HG02623 (cell line): ENCODE measurements at regions not wholly inside any gene's neighbourhood (a gene's known extent, or its start where the extent isn't known, plus 50 kb on each side); places are given as distances from the start of the nearest gene placed in this dataset.
"Not testable (repeated sequence)": the region's sequence is repeated elsewhere in the genome, so short reads cannot be mapped to it uniquely, and the experiment has no call there.

Experiments
- ATAC-seq: cut with Tn5 transposase; IDR thresholded peaks from one replicate; pipeline ENCODE4 v1.9.1; 2021; ENCODE audit warnings: moderate library complexity; ENCODE audit not compliant: unreplicated experiment

DNA sequence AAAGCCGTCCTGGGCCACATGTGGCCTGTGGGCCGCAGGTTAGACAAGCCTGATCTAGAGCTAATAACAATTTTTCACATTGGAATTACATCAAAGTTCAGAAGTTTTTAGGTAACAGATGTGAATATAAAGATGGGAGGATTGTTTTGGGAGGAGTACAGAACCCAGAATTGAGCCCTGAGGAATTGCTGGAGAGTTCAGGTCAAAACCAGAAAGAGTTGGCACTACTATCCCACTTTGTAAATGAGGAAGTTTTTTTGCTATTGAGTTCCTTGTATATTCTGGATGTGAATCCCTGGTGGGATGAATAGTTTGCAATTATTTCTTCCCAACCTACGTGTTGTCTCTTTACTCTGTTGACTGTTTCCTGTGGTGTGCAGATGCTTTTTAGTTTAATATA lies 109.5 kb upstream of the LIPC start:
- ATAC-seq: no peak

DNA sequence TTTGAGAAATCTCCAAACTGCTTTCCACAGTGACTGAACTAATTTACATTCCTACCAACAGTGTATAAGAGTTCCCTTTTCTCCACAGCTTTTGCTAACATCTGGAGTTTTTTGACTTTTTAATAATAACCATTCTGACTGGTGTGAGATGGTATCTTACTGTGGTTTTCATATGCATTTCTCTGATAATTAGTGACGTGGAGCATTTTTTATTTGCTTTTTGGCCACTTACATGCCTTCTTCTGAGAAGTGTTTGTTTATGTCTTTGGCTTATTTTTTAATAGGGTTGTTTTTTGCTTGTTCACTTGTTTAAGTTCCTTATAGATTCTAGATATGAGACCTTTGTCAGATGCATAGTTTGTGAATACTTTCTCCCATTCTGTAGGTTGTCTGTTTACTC lies 108.5 kb upstream of the LIPC start:
- ATAC-seq: not testable (repeated sequence)

DNA sequence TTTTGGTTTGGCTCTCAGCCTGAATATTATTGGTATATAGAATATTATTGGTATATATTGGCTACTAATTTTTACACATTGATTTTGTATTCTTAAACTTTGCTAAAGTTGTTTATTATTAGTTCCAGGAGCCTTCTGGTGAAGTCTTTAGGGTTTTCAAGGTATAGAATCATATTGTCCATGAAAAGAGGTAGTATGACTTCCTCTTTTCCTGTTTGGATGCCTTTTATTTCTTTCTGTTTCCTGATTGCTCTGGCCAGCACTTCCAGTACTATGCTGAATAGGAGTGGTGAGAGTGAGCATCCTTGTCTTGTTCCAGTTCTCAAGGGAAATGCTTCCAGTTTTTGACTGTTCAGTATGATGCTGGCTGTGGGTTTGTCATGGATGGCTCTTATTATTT lies 107.3 kb upstream of the LIPC start:
- ATAC-seq: no peak

DNA sequence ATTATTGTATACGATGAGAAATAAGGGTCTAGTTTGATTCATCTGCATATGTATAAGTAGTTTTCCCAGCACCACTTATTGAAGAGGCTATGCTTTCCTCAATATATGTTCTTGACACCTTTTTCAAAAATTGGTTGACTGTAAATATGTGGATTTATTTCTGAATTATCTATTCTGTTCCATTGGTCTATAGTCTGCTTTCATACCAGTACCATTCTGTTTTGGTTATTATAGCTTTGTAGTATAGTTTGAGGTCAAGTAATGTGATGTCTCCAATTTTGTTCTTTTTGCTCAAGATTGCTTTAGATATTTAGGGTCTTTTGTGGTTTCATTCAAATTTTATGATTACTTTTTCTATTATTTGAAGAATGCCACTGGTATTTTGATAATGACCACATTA lies 103.8 kb upstream of the LIPC start:
- ATAC-seq: no peak

DNA sequence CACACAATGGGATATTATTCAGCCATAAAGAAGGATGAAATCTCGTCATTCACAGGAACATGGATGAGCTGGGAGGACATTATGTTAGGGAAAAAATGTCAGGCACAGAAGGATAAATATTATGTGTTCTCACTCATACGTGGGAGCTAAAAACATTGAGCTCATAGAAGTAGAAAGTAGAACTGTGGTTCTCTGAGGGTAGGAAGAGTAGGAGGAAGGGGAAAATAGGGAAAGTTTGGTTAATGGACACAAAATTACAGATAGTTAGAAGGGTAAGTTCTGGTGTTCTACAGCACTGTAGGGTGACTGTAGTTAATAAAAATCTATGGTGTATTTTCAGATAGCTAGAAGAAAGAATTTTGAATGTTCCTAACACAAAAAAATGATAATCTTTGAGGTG lies 102.6 kb upstream of the LIPC start:
- no peak for ATAC-seq

DNA sequence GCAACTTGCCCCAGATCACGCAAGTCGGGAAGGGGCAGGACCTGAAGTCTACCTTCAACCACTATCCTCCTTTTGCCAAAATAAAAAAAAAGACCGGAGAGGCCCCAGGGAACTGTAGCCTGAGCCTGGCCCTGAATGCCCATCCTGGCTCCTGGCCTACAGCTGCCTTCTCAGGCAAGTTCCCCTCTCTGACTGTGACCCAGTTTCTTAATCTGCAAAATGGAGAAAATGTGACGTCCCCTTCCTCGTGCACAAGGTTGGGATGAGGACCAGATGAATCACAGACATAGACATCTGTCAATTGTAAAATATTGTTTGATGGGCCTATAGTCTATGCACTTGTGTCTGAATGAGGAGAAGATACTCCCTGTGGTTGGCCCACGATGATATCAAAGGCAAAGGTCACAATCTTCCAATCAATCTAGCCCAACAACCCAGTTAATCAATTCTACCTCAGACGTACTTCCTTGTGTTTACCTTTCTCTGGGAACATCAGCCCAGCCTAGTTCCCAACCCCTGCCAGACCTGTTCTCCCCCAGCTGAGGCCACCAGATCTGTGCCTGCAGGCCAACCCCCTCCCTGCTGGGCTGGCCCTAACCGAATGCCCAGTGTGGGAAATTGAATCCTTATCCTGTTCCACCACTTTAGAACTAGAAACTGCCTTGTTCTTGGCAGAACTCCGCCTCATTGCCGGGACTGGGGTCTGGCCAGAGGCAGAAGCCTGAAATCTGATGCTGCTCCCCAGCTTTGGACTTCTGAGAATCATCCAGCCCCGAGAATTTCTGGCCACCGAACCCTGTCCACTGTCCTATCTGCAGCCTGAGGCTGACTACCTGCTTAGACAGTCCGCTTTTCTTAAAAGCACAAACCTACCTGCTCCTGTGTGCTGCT lies 101.8 kb upstream of the LIPC start:
- ATAC-seq: no peak

DNA sequence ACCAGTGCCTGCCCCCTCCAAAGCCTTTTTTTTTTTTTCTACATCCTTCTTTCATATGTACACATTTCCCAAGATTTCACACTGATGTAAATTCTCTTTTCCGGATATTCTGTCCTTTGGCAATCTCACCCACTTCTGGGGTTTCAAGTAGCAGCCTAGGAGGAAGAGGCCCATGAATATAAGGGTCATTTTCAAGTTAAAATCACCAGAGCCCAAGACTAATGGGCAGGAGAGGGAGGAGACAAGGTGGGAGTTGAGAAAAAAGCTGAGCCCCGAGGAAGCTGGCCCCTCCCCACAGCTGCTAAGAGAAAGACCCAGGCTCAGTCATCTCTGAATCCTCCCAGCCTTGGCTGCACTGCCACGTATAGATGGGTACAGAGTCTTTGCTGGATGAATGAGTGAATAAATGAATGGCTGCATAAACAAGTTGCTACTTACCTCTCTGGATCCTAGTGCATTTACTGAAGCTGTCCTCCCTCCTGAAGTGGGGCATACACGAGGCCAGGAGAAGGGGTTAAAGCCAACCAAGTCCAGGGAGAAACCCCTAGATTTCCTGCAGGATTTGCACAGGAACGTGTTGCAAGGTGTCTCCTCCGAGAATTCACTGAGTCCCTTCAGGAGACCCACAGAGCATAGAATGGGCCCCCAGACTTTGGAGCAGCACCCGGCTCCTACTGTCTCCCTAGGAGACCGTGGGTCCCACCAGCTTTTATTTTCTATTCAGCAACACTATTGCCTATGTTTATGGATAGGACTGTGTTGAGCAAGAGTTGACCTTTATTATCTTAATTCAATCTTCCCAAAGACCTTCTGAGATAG lies 100.8 kb upstream of the LIPC start:
- no peak for ATAC-seq

DNA sequence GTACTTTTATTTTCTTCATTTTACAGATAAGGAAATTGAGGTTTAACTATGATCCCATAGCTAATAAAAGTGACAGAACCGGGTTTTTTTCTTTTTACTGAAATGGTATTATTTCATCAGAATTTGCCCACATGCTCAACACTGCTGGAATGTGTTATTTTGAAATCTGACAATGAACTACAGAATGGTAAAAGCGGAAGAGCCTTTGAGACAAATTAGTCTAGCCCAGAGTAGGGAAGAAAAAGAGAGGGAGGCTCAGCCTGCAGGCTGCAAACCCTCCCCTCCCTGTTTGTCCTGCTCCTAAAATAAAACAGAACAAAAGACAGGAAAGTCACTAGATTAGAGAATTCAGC lies 100.3 kb upstream of the LIPC start:
- ATAC-seq: no peak

GRCh38 chr15:58331913-58332675 lies 99.7 kb upstream of the LIPC start:
- ATAC-seq: peak; percentile 70

- ATAC-seq: no peak
These were observed 99.0 kb upstream of the LIPC start for GRCh38 chr15:58332676-58333400.

DNA sequence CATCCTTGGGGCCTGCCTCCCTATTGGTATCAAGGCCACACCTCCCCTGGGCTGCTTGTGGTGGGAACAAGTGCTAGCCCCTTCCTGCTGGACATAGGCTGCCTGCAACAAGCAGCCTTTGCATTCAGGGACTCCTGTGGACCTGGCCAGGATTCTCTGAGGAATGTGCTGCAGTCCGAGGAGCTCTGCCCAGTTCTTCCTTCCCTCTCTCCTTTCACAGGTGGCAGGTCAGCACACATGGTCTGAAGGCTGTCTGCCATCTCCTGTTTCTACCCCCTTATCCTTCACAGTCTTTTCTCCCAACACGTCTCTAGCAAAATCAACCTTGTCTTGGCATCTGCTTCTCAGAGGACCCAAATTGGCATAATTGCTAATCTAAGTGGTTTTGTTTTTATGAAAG lies 97.0 kb upstream of the LIPC start:
- ATAC-seq: no peak

- ATAC-seq: no peak
These were observed 95.6 kb upstream of the LIPC start for GRCh38 chr15:58336161-58336560.

DNA sequence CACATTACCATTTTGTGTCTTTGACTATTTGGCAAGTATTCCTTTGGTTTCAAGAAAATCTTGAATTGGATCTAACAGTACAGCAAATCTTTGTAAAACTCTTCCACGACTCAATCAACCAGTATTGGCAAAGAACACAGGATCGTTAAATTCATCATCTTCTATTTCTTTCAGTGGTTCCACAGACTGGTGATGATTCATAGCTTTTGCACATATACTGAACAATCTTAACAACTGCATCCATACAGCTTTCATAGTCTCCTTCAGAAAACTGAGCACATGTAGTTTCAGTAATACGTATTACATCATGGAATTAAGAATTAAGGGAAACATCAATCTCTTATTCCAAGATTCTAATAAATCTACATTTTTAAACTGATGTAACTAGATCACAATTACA lies 91.6 kb upstream of the LIPC start:
- ATAC-seq: no peak

GRCh38 chr15:58342508-58342907 lies 89.3 kb upstream of the LIPC start:
- ATAC-seq: no peak

DNA sequence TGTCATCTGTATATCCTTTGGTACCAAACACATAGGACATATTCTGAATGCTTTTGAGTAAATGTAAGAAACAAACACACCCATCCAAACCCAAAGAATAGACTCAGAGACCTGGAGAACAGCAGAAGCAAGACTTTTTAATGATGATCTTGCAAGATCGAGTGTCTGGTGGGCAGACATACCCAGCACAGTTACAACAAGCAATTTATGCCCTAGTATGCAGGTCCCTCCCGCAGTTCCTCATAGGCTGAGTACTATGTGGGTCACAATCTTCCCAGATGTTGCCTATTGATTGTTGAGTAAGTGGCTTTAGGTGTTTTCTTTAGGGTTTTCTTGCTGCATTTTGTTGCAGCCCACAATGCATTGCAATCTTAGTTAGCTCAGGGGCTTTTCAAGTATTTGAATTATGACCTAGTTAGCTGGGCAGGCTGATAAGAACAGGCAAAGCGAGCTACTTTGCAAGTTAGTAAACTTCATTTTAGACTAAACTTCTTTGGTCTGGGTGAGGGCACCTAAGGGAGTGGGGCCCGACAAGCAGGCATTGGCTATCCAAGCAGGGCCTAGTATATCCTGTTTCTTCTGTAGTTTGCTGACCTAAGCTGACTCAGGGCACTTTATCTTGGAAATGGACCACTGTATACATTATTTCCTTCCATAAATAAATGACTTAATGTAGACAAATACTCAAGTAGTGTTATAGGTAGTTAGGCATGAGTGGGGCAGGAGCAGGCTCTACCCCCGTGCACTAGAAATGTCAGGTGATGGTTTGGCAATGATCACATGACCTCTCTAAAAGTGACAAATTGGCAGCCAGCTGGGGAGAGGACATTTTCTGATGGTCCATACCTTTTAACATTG lies 87.3 kb upstream of the LIPC start:
- no peak for ATAC-seq

GRCh38 chr15:58346361-58346760 lies 85.4 kb upstream of the LIPC start:
- no peak for ATAC-seq

DNA sequence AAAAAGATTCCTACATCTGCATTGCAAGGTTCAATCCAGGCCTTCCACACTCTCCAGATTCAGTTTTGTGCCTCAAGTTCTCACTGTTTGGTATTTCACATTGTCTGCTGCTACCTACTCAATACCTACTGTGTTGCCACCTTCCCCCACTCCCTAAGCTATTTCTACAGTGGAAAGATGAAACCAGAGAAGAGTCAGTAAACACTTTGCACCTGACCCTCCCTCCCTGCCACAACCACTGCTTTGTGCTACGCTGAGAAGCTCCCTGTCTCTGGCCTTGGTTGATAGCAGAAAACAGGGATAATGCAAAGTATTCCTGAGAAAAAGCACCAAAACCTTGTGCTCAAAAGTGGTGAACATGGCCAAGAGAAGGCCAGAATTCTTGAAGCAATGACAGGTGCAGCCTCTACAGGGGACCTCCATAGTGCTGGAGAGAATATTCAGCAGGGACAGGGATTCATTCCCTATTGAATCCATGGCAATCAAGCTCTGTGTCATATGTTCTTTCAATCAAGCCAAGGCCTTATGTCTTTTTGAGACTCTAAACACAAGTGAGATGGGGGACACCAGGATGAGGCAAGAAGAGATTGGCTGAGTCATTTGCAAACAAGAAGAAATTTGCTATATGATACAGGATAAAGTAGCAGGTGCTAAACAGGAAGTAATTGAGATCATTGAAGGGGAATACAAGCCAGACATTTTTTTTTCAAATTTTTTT lies 83.5 kb upstream of the LIPC start:
- no peak for ATAC-seq

GRCh38 chr15:58352026-58352929 lies 79.5 kb upstream of the LIPC start:
- ATAC-seq: no peak
